OCI-LY1 (cell line): ENCODE measurements at regions not wholly inside any gene's neighbourhood (a gene's known extent, or its start where the extent isn't known, plus 50 kb on each side); places are given as distances from the start of the nearest gene placed in this dataset.

Experiments
- EZH2 ChIP-seq: fragments of 200-600 bp; sonication (generic), shearing (Covaris generic); IDR thresholded peaks from 2 replicates; pipeline ENCODE4 v1.8.0; 2017; ENCODE audit warnings: borderline replicate concordance, mixed run types, mild to moderate bottlenecking, antibody characterized with exemption, low read length, moderate library complexity, mixed read lengths
- TF ChIP-seq, protein P1 (sequence below): fragments of 200-600 bp; sonication (generic), shearing (Covaris generic); IDR thresholded peaks from 2 replicates; pipeline ENCODE4 v1.5.1; 2017; ENCODE audit warnings: mild to moderate bottlenecking, antibody characterized with exemption, low read length, moderate library complexity, mixed read lengths

DNA sequence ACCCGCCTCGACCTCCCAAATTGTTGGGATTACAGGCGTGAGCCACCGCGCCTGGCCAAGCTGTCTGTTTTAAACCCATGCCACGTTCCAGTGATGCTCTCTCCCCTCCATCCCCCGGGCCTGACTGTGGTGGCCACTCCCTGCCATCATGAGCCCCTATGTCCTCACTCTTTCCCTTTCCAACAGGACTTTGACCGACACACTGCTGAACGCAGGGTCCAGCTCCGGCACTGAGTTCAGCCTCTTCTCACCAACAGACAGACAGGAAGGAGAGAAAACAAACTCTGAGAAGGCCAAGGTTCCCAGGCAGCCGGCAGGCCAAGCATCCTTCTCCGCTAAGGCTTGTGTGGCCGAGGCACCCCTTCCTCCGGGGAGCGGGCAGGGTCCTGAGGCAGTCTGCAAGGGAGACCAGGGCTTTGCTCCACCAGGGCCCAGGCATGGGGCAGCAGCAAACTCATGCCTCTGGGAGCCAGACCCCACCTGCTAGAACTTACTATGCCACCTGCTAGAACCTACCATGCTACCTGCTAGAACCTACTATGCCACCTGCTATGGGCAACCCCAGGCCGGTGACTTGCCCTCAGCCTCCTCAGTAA lies 152.7 kb downstream of the CRYBB2 start:
- TF ChIP-seq, protein P1, sequence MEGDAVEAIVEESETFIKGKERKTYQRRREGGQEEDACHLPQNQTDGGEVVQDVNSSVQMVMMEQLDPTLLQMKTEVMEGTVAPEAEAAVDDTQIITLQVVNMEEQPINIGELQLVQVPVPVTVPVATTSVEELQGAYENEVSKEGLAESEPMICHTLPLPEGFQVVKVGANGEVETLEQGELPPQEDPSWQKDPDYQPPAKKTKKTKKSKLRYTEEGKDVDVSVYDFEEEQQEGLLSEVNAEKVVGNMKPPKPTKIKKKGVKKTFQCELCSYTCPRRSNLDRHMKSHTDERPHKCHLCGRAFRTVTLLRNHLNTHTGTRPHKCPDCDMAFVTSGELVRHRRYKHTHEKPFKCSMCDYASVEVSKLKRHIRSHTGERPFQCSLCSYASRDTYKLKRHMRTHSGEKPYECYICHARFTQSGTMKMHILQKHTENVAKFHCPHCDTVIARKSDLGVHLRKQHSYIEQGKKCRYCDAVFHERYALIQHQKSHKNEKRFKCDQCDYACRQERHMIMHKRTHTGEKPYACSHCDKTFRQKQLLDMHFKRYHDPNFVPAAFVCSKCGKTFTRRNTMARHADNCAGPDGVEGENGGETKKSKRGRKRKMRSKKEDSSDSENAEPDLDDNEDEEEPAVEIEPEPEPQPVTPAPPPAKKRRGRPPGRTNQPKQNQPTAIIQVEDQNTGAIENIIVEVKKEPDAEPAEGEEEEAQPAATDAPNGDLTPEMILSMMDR = no peak
- no peak for TF ChIP-seq EZH2
